Calu3 (cell line): ENCODE measurements at regions not wholly inside any gene's neighbourhood (a gene's known extent, or its start where the extent isn't known, plus 50 kb on each side); places are given as distances from the start of the nearest gene placed in this dataset.
"Not testable (repeated sequence)": the region's sequence is repeated elsewhere in the genome, so short reads cannot be mapped to it uniquely, and the experiment has no call there.

ENCODE experiments used
- BruUV-seq: library from RNA; stranded (reverse); fragments of 400-500 nt; replicated peaks from 2 replicates; lab custom pipeline; 2021; lab: Mats Ljungman, UMichigan
- CTCF ChIA-PET: fragments of 300-600 bp; sonication (Branson Sonifier 250); formaldehyde crosslinking; loops from one replicate; lab custom pipeline; 2022; ENCODE audit warnings: antibody characterized with exemption; lab: Charles Lee
- DNase-seq: peaks from one replicate; pipeline ENCODE4 v3.0.0; 2022
- H3K27ac Mint-ChIP-seq: one replicate; pipeline ENCODE4 v1.8.0; 2022; ENCODE audit warnings: mixed read lengths; ENCODE audit not compliant: unreplicated experiment
- H3K27me3 Mint-ChIP-seq: one replicate; pipeline ENCODE4 v1.8.0; 2022; ENCODE audit warnings: mixed read lengths; ENCODE audit not compliant: unreplicated experiment
- H3K36me3 Mint-ChIP-seq: one replicate; pipeline ENCODE4 v1.8.0; 2022; ENCODE audit warnings: mild to moderate bottlenecking, moderate library complexity, mixed read lengths; ENCODE audit not compliant: insufficient read depth, unreplicated experiment
- H3K4me1 Mint-ChIP-seq: one replicate; pipeline ENCODE4 v1.8.0; 2022; ENCODE audit warnings: mild to moderate bottlenecking, low read depth, mixed read lengths; ENCODE audit not compliant: unreplicated experiment
- H3K4me3 Mint-ChIP-seq: one replicate; pipeline ENCODE4 v1.8.0; 2022; ENCODE audit warnings: mild to moderate bottlenecking, low read depth, moderate library complexity, mixed read lengths; ENCODE audit not compliant: unreplicated experiment
- H3K9me3 Mint-ChIP-seq: one replicate; pipeline ENCODE4 v1.8.0; 2022; ENCODE audit warnings: low read depth, mixed read lengths; ENCODE audit not compliant: unreplicated experiment
- CTCF ChIP-seq: fragments of 200-600 bp; IDR thresholded peaks from one replicate; pipeline ENCODE4 v1.8.0; 2022; ENCODE audit warnings: antibody characterized with exemption; ENCODE audit not compliant: unreplicated experiment
- intact Hi-C: fragments of 100-400 bp; cut with micrococcal nuclease; formaldehyde crosslinking; loops from one replicate; pipeline ENCODE4 v1.10.0; 2022; ENCODE audit not compliant: unreplicated experiment

- Mint-ChIP-seq H3K9me3 (peaks cover 16% of the 10 kb centered on the region), H3K4me3 (no peak overlapping the region), H3K27ac (no peak overlapping the region), H3K36me3 (no peaks in the 10 kb centered on the region), H3K4me1 (no peaks in the 10 kb centered on the region), H3K27me3 (no peaks in the 10 kb centered on the region)
- intact Hi-C loops, result no loop called here
- no TSS peak for BruUV-seq
- TF ChIP-seq CTCF, result no peak
- DNase-seq, result no peak
- CTCF ChIA-PET, result no interaction called here
These were observed 608.6 kb upstream of the GOT2 start for GRCh38 chr16:59342669-59343068.

GRCh38 chr16:59341368-59341767, 607.3 kb upstream of the GOT2 start:
- no TSS peak for BruUV-seq
- Mint-ChIP-seq H3K4me3 (no peak overlapping the region), H3K36me3 (no peaks in the 10 kb centered on the region), H3K4me1 (no peaks in the 10 kb centered on the region), H3K9me3 (peaks cover 7% of the 10 kb centered on the region), H3K27me3 (no peaks in the 10 kb centered on the region), H3K27ac (no peak overlapping the region)
- TF ChIP-seq CTCF, result no peak
- CTCF ChIA-PET, result no interaction called here
- no peak for DNase-seq
- intact Hi-C loops, result no loop called here

- BruUV-seq, result no TSS peak
- H3K4me1 Mint-ChIP-seq, result no peaks in the 10 kb centered on the region
- CTCF ChIA-PET, result no interaction called here
- H3K4me3 Mint-ChIP-seq, result no peak overlapping the region
- no peak overlapping the region for H3K27ac Mint-ChIP-seq
- DNase-seq, result no peak
- intact Hi-C loops, result no loop called here
- H3K36me3 Mint-ChIP-seq, result no peaks in the 10 kb centered on the region
- no peak for TF ChIP-seq CTCF
- peaks cover 7% of the 10 kb centered on the region for H3K9me3 Mint-ChIP-seq
- no peaks in the 10 kb centered on the region for H3K27me3 Mint-ChIP-seq
These were observed 605.8 kb upstream of the GOT2 start for GRCh38 chr16:59339871-59340270.

DNA sequence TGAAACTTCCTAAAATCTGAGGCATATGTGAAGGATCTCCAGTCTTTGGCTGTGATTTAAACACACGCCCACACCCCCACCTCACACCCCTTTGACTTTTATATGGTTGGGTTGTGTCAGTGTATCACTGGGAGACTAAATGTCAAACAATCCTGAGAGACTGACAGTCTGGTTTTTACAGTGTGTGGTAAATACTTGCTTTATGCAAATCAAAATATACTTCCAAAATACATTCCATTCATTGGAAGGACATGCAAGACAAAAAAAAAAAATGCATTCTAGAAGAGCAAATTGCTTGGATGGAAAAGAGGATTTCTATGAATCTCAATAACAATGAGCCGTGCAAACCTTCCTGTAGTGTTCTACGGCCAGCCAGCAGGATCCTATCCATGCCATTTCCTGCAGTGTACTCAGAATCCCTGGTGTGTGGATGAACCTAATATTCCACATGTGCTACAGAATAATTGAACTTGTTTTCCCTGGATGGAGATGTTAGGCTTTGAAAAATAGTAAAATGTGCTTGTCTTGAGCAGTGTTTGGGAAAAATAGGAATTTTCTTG, 602.1 kb upstream of the GOT2 start:
- Mint-ChIP-seq H3K9me3 (peaks cover 19% of the 10 kb centered on the region), H3K36me3 (no peaks in the 10 kb centered on the region), H3K4me3 (no peak overlapping the region), H3K27ac (no peak overlapping the region), H3K27me3 (no peaks in the 10 kb centered on the region), H3K4me1 (no peaks in the 10 kb centered on the region)
- no TSS peak for BruUV-seq
- DNase-seq, result no peak
- TF ChIP-seq CTCF, result no peak
- CTCF ChIA-PET, result no interaction called here
- intact Hi-C loops, result no loop called here

DNA sequence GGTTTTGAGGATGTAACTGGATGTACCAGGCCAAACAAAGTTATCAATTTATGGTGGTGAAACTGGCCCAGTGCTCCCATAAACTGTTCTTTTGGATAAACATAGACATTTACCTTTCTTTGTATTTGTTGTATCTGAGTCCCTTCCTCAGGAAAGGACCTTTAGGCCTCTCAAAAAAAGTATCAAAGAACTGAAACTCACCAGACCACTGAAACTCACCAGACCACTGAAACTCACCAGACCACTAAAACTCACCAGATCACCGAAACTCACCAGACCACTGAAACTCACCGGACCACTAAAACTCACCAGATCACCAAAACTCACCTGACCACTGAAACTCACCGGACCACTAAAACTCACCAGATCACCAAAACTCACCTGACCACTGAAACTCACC, 597.6 kb upstream of the GOT2 start:
- intact Hi-C loops, H3K27me3 Mint-ChIP-seq, H3K36me3 Mint-ChIP-seq, DNase-seq, H3K4me1 Mint-ChIP-seq, BruUV-seq, H3K27ac Mint-ChIP-seq, CTCF ChIA-PET, H3K4me3 Mint-ChIP-seq: not testable (repeated sequence)
- H3K9me3 Mint-ChIP-seq, result peaks cover 11% of the 10 kb centered on the region
